ENCODE measurements at regions not wholly inside any gene's neighbourhood (a gene's known extent, or its start where the extent isn't known, plus 50 kb on each side); places are given as distances from the start of the nearest gene placed in this dataset.
"Not testable (repeated sequence)": the region's sequence is repeated elsewhere in the genome, so short reads cannot be mapped to it uniquely, and the experiment has no call there.

DNA sequence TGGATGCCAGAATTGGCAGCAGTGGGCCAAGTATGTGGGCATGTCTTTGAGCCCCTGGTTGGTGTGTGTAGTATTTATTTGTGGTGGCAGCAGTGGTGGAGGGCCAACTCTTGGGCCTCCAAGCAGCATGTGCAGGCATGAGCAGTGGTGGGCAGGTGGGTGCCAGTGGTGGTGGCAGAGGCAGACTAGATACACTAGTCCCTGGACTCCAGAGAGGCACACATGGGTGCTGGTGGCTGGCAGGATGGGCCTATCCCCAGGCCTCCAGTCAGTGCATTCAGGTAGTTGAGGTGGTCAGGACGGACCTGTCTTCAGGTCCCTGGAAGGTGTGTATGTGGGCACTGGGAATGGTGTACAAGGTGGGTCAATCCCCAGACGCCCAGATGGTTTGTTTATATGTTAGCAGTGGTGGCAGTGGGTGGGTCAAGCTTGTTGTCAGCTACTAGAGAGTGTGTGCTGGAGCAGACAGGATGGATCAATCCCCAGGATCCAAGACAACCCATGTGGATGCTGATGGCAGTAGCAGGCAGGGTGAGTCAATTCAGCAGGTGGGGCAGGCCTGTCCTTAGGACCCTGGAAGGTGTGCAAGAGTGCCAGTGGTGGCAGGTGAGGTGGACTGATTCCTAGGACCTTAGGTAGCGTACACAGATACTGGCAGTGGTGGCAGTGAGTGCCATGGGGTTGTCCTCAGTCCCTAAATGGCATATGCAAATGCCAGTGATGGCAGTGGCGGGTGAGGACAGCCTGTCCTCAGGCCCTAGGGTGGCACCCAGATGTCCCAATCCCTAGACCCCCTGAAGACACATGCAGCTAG, 294.3 kb downstream of the RPS24 start:
- no peak for DNase-seq

DNA sequence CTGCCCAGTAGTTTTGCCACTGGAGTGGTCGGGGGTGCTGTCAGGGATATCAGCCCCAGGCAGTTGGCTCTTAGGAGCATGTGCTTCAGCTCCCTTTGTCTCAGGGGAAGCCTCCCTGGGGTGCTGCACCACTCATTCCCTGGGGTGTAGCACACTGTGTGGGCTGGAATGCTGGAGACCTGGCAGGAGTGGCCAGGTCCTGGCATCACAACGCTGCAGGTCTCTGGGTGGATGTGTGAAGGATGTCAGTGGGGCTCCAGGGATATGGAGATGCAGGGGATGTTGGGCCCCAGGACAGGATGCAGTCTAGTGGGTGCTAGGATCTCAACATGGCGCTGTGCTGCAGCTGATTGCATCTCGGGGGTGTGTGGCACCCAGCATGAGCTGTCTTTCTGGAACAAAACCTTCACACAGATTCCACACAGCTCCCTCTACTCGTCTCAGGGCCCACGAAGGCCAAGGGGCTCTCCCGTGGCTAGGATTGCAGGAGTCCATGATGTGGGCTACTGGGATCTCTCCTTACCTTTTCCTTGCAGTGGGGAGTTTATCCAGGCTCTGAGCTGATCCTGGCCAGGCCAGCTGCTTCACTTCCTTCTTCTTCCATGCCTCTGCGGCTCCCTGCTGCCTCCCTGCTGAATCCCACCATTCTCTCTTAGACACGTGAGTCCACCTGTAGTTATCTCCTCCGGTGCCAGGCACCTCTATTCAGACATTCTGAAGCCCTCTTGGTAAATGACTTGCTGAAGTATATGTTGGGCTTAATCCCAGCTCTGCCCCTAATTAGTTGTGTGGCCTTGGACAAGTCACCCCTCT, 295.1 kb downstream of the RPS24 start:
- DNase-seq, result no peak

DNA sequence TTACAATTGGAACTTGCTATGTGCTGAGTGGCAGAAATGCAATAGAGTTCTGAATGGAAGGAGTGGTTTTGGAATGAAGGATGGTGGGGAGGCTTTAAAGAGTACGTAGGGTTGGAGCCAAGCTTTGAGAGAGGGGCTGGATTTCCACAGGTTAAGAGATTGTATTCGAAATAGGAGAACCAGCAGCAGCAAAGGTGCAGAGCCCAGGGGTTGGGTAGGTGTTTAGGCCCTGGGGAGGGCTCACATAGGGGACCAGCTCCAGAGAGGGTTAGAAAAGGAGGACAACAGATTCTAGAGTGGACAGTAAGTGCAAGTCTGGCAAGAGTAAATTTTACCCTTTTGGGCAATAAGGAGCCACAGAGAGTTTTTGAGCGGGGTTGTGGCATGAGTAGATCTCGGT, 297.2 kb downstream of the RPS24 start:
- no peak for DNase-seq

DNA sequence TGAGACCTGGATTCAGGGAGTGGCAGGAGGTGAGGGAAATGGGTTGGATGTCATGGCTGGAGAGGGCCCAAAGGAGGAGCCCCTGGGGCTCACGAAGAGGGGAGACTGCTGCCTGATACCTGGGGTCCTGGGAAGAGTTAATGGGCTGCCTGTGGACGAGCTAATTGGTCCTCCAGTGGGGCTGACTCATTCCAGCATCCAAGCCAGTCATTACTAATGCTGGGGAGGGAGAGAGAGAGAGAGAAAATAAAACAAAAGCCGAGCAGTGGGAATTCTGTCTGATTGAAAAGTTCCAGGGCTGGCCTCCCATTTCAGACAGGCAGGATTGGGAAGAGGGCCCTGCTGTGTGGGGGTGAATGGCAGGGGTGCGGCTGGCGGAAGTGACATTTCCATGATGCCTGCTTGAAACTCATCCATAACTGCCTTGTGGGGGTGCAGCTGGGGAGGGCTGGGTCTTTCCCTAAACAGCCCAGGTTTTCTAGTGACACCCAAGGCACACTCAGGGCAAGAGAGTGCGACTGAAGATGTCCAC, 297.8 kb downstream of the RPS24 start:
- no peak for DNase-seq

DNA sequence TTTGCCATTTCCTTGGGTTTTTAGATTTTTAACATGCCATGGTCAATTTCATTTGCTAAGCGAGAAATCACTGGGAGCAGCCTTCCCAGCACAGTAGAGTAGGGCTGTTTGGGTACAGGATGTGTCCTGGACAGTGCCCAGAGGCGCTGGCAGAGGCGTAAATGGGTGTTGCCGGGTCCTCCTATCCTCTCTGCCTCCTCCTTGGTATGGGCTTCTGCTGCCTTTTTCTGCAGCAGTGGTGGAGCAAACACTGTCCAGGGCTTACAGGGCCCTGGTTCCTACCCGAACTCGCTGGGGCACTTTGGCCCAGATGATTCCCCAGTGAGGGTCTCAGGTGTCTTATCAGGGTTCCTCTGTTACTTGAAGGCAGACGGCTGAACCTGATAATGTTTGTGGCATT, 298.3 kb downstream of the RPS24 start:
- no peak for DNase-seq

DNA sequence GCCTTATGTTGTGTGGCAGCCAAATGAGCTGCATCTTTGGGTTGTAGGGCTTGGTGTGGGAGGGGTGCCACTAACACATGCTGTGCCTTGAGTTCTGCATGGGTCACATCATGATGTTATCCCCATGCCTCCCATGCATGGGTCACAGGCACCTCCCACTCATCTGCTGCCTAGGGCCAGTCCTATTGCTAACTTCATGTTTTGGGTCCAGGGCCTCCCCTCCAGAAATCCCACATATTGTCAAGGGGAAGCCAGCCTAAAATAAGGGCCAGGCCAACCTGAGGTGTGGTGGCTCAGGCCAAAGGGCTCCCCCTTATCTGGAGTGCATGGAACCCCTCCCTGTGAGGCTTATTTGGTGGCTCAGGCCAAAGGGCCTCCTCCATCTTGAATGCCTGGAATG, 299.0 kb downstream of the RPS24 start:
- DNase-seq, result no peak

DNA sequence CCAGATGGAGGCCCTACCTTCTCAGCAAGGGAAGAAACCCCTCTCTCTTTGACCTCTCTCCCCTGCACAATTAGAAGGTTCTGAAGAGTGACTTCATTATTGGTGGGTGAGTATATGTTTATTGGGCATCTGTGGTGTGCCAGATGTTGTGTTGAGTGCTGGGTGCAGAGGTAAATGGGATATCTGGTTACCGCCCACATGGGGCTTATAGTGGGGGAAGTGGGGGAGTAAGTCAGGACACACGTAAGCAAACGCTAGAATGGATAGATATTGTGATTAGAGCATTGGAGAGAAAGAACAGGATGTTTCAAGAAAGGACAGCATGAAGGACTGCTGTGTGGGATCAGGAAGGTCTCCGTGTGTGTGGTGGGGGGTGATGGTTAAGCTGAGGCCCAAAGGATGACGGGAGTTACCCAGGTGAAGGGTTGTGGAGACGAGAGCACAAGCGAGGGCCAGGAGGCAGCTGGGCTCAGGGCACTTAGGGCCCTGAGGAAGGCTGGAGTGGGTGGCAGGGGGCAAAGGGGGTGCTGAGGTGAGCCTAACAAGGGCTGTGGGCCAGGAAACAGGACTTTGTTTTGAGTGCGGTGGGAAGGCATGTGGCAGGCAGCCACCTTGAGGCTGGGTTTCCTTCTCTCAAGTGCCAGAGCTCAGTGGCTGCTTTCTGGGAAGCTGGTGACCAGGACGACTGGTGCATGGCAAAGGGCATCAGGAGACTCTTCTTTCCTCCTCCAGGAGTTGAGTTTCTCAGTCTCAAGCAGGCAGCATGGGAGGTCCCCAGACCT, 299.9 kb downstream of the RPS24 start:
- DNase-seq, result no peak

DNA sequence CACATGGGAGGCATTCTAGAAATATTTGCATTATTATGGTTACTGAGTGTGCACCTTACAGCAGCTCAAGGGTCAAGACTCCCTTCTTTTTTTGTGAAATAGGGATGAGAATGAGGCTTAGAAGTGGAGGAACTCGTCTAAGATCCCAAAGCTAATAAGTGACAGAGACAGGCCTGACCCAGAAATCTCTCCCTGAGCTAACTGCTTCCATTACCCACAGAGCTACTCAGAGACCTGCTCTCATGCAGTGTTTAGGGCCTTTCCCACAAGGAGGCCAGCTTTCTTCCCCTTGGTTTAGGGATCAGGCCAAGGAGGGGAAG, 301.7 kb downstream of the RPS24 start:
- no peak for DNase-seq

DNA sequence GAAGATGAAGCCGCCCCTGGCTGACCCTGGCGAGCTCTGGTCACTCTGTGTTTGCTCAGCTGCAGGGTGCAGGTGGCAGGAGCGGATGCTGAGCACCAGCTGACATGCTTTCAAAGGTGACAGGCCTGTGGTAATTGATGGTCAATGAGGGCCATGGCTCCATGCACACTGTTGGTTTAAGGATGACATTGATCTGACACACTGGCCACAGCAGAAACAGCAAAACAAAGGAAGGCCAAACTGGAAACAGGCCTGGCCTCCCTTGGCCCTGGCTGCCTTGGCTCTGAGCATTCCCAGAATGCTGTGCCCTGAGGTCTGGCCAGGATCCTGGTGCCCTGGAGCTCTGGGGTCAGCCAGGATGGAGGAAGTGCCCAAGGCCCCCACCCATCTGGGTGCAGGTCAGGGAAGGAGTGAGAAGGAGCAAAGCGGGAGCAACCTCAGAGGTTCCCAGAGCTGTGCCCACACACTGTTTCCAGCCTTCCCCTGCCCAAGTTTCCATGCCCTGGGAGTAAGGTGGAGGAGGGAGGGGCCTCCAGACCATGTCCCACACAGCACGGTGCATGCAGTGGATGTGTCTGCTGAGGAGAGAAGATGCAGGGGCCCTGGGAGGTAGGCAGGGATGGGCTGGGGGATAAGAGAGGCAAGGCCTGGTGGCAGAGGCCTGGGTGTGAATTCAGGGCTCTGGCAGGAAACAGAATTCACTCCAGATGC, 302.2 kb downstream of the RPS24 start:
- no peak for DNase-seq

DNA sequence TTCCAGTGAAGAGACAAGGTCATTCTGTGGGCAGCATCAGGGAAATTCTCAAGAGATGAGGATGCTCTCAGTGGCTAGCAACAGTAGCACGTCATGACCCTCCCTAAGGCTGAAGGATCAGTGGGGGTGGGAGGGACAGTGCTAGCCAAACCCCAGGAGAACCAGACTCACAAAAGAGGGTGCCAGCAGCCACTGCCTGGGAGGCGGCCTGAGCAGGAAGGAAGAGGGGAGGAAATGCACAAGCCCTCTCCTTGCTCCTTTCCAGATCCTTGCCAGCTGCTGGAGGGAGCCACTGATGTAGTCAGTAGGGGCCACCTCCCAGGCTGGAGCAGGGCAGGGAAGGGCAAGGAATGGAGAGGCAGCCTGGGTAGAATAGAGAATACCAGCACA, 302.7 kb downstream of the RPS24 start:
- DNase-seq, result no peak

DNA sequence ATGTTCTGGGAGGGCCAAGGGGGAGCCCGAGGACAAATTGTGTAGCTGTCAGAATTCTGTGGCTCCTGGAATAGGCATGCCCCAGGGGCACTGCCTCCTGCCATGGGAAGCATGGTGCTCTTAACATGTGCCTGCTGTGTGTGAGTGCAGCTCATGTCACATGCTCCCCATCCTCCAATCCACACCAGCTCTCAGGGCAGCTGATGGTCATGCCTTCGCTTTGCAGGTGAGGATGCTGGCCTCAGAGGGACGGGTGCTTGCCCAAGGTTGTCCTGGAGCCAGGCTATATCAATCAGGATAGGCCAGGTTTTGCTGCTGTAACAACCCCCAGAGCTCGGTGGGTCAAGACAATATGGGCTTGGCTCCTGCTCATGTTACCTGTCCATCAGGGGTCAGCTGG, 303.4 kb downstream of the RPS24 start:
- DNase-seq, result no peak

DNA sequence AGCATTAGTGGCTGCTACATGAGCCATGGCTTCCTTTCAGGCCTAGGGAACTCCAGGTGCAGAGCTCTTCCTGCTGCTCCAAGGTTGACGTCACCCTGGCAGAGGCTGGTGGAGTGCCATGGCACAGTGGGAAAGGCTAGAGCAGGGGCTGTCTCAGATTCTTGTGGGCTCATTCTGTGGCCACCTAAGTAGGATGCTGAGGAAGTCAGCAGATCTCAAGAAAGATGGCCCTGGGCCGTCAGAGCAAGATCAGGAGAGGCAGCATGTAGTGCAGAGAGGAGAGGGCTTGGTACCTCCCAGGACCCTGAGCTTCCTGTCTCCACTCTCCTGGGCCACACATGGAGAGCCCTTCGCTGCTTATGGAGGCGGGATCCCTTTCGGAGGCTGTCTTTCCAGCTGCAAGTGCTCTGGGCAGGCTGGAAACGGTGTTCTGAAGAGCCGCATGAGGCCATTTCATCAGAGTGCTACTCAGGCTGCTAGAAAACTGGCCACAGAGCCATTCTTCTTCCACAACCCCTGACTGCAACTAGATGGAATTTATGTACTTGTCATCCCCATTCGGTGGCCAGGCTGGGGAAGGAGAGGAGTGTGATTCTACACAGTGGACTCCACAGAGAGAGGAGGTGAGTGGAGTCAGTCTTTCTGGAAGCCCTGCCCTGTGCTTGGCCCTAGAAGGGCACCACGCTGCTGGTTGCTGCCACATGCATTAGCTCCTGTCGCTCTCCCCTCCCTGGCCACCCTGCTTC, 304.2 kb downstream of the RPS24 start:
- no peak for DNase-seq

DNA sequence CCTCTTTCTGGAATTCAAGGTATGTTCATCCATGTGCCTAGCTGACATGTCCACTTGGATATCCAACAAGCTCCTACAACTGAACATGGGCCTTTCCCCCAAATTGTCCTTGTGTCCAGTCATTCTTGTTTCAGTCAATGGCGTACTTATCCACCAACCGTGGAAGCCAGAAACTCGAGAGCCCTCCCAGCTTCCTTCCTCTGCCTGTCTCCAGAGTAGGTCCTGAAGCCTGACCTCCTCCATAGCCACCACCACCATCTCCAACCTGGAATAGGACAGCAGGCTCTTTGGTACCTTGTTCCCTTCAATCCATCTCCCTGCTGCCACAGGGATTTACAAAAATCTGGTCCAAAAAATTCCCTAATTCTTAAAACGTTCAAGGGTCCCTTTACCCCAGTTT, 305.1 kb downstream of the RPS24 start:
- DNase-seq, result no peak

DNA sequence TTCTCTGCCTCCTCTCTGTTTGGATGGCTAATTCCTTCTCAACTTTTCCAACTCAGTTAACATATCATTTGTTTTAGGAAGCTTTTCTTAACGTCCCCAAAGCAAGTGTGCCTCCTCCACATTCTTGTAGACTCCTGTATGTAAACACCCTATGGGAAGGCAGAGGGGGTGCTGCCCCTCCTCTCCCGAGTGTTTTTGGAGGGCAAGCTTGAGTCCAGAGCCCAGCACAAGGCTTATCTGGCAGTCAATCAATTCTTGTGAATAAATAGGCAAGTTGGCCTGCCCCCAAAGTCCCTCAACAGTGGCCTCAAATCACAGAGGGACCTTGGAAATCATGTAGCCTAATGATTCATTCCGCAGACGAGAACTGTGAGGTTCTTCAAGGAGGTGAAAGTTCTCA, 305.6 kb downstream of the RPS24 start:
- DNase-seq, result no peak

DNA sequence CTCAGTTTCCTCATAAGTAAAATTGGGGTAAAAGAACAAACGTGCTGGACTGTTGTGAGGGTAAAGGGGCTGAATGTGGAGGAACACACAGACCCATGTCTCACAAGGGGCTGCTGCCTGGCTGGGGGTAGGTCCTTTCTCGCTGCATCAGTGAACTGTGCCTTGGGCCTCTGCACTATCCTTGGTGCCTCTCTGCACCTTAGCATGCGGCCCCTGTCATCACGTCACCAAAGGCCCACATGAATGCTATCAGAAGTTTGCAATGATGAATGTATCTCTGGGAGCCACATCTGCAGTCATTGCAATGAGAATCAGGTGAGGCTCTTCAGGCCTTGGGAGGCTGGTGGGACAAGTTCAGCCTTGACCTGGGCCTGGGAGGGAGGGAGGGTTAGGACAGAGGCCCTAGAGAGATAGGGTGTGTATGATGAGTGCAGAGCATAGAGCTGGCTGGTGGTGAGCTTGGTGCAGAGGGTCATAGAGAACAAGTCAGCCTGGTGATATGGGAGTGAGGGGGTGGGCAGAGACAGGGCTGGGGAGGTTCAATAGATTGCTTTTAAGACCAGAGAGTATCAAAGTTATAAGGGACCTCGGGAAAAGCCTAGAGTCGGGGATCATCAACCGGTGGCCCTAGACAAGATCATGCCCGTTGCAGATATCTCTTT, 308.4 kb downstream of the RPS24 start:
- no peak for DNase-seq

DNA sequence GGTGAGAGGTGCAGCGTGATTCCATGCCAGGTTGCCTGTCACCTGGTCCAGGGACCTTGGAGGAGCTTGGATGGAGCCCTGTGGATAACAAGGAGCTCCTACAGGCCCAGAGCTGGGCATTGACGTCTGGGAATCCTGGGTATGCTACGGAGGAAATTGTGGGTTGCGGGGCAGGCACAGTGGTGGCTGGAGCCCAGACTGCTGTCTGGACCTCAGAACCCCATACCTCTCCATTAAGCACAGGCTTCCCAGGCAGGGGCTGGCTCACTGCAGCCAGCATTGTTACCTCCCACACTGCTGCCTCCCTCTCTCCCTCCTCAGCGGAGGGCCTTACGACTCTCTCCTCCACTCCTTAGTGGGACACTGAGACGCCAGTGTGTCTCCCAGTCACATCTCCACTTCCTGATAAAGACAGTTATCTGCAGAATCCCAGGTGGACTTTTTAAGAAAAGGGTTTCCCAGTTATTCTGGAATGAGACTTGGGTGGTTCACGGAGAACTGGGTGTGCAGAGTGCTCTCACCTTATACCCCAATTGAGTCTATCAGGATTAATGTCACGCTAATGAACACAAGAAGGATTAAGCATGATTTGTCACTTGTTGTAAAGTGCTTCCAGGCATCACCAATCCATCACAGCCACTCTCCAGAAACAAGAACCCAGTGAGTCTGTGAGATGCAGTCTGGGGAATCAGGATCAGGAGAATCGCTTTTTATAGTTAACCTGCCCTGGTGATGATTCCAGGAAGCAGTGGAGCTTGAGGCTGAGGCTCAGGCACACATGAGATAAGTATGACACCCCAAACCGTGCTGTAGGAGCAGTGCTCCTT, 309.4 kb downstream of the RPS24 start:
- DNase-seq, result no peak

DNA sequence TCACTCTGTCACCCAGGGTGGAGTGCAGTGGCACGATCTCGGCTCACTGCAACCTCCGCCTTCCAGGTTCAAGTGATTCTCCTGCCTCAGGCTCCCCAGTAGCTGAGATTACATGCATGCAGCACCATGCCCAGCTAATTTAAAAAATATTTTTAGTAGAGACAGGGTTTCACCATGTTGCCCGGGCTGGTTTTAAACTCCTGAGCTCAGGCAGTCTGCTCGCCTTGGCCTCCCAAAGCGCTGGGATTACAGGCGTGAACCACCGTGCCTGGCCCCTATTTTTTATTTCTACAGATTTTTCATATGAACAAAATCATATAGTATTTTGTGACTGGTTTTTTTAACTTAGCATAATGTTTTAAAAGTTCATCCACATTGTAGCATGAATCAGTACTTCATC, 310.6 kb downstream of the RPS24 start:
- DNase-seq, result not testable (repeated sequence)

DNA sequence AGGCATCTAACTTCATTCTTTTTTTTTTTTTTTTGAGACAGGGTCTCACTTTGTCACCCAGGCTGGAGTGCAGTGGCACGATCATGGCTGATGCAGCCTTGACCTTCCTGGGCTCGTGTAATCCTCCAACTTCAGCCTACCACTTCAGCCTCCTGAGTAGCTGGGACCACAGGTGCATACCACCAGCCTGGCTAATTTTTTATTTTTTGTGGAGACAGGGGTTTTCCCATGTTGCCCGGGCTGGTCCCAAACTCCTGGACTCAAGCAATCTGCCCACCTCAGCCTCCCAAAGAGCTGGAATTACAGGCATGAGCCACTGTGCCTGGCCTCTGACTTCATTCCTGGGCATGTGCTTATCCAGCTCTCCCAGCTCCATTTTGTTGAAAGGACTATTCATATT, 311.9 kb downstream of the RPS24 start:
- DNase-seq, result not testable (repeated sequence)

DNA sequence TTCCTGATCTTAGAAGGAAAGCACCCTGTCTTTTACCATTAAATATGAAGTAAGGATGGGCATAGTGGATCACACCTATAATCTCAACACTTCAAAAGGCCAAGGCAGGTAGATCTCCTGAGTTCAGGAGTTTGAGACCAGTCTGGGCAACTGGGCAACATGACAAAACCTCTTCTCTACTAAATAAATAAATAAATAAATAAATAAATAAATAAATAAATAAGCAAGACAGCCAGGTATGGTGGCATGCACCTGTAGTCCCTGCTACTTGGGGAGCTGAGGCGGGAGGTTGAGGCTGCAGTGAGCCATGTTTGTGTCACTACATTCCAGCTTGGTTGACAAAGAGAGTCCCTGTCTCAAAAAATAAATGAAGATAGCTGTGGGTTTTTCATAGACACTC, 313.1 kb downstream of the RPS24 start:
- no peak for DNase-seq

DNA sequence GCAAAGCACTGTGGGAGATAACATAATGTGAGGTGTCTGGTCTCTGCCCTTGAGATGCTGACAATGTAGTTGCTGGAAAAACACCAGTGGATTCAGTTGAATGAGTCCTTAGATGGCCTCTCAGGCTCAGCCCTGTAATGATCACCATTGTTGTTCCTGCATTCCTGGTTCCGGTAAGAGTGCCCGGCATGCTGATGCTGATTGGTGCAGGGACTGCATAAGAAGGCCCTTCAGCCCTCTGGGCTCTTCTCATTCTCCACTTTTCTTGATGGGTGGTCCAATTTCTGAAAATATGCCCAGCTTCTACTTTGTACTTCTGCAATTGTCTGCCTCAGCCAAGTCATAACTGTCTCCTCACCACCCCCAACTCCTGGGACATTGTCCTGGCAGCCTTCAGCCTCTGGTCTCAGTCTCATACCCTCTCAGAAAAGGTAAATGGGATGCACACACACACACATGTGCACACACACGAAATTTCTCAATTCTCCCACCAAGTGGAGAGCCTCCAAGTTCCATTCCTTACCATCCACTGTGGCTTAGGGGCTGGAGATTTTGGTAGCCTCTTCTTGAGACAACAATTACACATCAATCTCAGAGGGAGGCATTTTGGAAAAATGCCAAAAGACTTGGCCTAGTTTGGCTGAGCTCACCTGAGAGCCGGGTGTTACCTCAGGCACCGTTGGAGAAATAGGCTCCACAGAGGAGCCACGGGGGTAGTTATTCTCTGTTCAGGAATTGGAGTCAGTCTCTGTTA, 314.9 kb downstream of the RPS24 start:
- no peak for DNase-seq
